Skeletal muscle tissue (tissue), 3 donors: ENCODE measurements at regions not wholly inside any gene's neighbourhood (a gene's known extent, or its start where the extent isn't known, plus 50 kb on each side); places are given as distances from the start of the nearest gene placed in this dataset.

Source experiments
- H3K27ac ChIP-seq: one replicate; pipeline ENCODE4 v1.7.0; 2013; ENCODE audit warnings: mild to moderate bottlenecking, low read depth, low read length, inconsistent platforms
- H3K27me3 ChIP-seq, 3 donors: one replicate each; pipeline ENCODE4 v1.7.0; 2013; ENCODE audit warnings: low read length in 3 of 3; ENCODE audit not compliant: control insufficient read depth in 3 of 3, insufficient read depth in 3 of 3
- H3K36me3 ChIP-seq, 3 donors: one replicate each; pipeline ENCODE4 v1.7.0; 2013; ENCODE audit warnings: low read length in 3 of 3; ENCODE audit not compliant: control insufficient read depth in 3 of 3, insufficient read depth in 3 of 3
- H3K4me1 ChIP-seq, 3 donors: one replicate each; pipeline ENCODE4 v1.7.0; 2013; ENCODE audit warnings: low read length in 3 of 3, mild to moderate bottlenecking in 3 of 3; ENCODE audit not compliant: control insufficient read depth in 3 of 3, insufficient read depth in 3 of 3
- H3K4me3 ChIP-seq, 3 donors: one replicate each; pipeline ENCODE4 v1.7.0; 2013; ENCODE audit warnings: low read length in 3 of 3
- H3K9ac ChIP-seq, 3 donors: one replicate each; pipeline ENCODE4 v1.7.0; 2013; ENCODE audit warnings: low read length in 3 of 3, mild to moderate bottlenecking in 3 of 3, moderate library complexity in 2 of 3, low read depth in 1 of 3
- H3K9me3 ChIP-seq, 3 donors: one replicate each; pipeline ENCODE4 v1.7.0; 2013; ENCODE audit warnings: low read length in 3 of 3; ENCODE audit not compliant: control insufficient read depth in 3 of 3
- donor health status: Osteomylitis.

DNA sequence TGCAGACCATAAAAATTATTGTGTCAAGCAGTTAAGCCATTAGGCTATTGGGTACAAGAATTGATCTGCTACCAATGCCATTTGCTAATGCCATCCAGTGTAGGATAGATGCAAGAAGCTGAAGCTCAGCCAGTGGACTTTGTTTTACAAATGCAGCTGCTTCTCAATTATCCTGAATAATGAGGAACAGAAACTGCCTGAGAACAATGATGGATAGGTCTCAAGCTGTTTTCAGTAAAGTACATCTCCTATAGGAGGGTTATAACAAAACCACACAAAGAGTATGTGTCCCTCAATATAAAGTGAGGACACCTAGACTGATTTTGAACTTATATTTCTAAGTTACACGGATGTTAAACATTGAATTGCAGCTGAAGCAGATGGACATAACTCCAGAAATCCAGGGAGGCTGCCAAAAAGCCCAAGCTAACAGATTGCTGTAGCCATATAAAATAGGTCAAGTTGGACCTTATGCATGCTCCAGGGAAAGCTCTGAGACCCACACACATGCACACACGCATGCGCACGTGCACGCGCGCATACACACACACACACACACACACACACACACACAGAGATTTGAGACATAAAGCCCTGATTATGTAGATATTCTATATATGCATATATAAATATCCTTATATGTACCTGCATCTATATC is 482.7 kb upstream of the CD180 start:
- H3K9ac ChIP-seq: no peak overlapping the region
- H3K27me3 ChIP-seq: no peaks in the 10 kb centered on the region
- H3K9me3 ChIP-seq: no peaks in the 10 kb centered on the region
- H3K4me1 ChIP-seq: peaks cover 4 to 12% (median 4%) of the 10 kb centered on the region in 3 donors
- H3K27ac ChIP-seq: no peak overlapping the region
- no peaks in the 10 kb centered on the region for H3K36me3 ChIP-seq
- no peak overlapping the region for H3K4me3 ChIP-seq

DNA sequence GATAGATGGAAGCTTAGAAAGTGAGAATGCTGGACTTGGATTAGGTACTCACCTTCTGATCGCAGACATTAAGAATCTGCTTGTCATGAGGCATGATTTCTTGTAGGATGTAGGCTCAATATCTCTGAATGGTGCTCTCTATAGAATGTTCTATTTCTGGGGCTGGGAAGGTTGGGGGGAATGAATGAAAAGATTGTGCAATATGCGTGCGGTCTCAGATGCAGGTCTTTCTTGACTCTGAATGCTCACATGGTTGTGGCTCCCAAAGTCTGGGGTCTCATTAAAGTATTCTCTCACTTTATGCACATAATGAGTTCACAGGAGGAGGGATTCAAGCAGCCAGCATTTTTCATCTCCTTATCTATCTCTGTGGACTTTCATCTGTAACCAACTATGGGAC is 482.0 kb upstream of the CD180 start:
- Histone ChIP-seq H3K9me3 (no peaks in the 10 kb centered on the region), H3K4me1 (peaks cover 4 to 12% (median 4%) of the 10 kb centered on the region in 3 donors), H3K9ac (no peak overlapping the region), H3K27ac (peak overlapping the region; percentile 62), H3K36me3 (no peaks in the 10 kb centered on the region), H3K27me3 (no peaks in the 10 kb centered on the region), H3K4me3 (no peak overlapping the region)

DNA sequence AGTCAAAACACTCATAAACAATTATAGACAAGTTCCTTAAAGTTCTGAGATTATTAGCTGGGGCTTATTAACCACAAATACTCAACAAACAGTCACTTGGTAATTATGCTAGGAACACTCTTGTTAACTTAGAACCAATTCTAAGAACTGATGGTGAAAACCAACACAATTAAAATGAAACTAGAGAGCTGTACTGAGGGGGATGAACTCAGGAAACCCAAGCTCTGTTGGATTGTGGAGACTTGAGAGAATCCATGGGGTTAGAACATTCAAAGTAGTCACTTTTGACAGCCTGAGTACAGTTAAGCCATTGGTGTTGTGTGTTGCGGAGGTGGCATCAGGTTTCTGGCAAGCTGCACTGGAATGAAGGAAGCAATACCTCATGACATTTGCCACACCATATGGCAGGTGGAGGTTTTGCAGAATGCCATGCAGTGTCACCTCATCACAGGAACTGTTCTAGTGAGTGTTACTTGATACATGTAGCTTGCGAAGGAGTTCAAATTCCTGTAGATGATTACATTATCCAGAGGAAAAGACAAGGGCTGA is 480.9 kb upstream of the CD180 start:
- H3K36me3 ChIP-seq: no peaks in the 10 kb centered on the region
- peak overlapping the region; percentile 62 for H3K27ac ChIP-seq

GRCh38 chr5:67676863-67677262 is 480.3 kb upstream of the CD180 start:
- Histone ChIP-seq H3K9ac (no peak overlapping the region), H3K27ac (peak overlapping the region; percentile 62), H3K36me3 (no peaks in the 10 kb centered on the region), H3K4me1 (peaks cover 4 to 12% (median 4%) of the 10 kb centered on the region in 3 donors), H3K4me3 (no peak overlapping the region), H3K9me3 (no peaks in the 10 kb centered on the region), H3K27me3 (no peaks in the 10 kb centered on the region)

More for the DNA sequence above, 480.9 kb upstream of the CD180 start:
- H3K27me3 ChIP-seq: no peaks in the 10 kb centered on the region
- H3K4me3 ChIP-seq: no peak overlapping the region
- H3K4me1 ChIP-seq: peaks cover 4 to 12% (median 4%) of the 10 kb centered on the region in 3 donors
- H3K9ac ChIP-seq: no peak overlapping the region
- no peaks in the 10 kb centered on the region for H3K9me3 ChIP-seq

- Histone ChIP-seq H3K9ac (no peak overlapping the region), H3K4me3 (no peak overlapping the region), H3K27me3 (no peaks in the 10 kb centered on the region), H3K9me3 (no peaks in the 10 kb centered on the region), H3K36me3 (no peaks in the 10 kb centered on the region), H3K4me1 (peaks cover 4 to 10% (median 4%) of the 10 kb centered on the region in 3 donors), H3K27ac (no peak overlapping the region)
These were observed 477.6 kb upstream of the CD180 start for GRCh38 chr5:67674159-67674655.

GRCh38 chr5:67673618-67674017 is 477.0 kb upstream of the CD180 start:
- H3K4me1 ChIP-seq: peaks cover 2 to 7% (median 4%) of the 10 kb centered on the region in 3 donors
- no peaks in the 10 kb centered on the region for H3K36me3 ChIP-seq
- H3K27me3 ChIP-seq: no peaks in the 10 kb centered on the region
- H3K9me3 ChIP-seq: no peaks in the 10 kb centered on the region
- H3K4me3 ChIP-seq: no peak overlapping the region
- H3K27ac ChIP-seq: no peak overlapping the region
- H3K9ac ChIP-seq: no peak overlapping the region

- no peak overlapping the region for H3K4me3 ChIP-seq
- H3K27me3 ChIP-seq: no peaks in the 10 kb centered on the region
- H3K27ac ChIP-seq: no peak overlapping the region
- H3K4me1 ChIP-seq: peaks cover 2 to 7% (median 4%) of the 10 kb centered on the region in 3 donors
- H3K36me3 ChIP-seq: no peaks in the 10 kb centered on the region
- H3K9me3 ChIP-seq: no peaks in the 10 kb centered on the region
- no peak overlapping the region for H3K9ac ChIP-seq
These were observed 476.6 kb upstream of the CD180 start for GRCh38 chr5:67673180-67673579.

GRCh38 chr5:67672636-67673035 is 476.0 kb upstream of the CD180 start:
- H3K4me3 ChIP-seq: no peak overlapping the region
- H3K27ac ChIP-seq: no peak overlapping the region
- H3K9me3 ChIP-seq: no peaks in the 10 kb centered on the region
- no peaks in the 10 kb centered on the region for H3K27me3 ChIP-seq
- H3K36me3 ChIP-seq: no peaks in the 10 kb centered on the region
- peaks cover 2 to 5% (median 2%) of the 10 kb centered on the region in 3 donors for H3K4me1 ChIP-seq
- no peak overlapping the region for H3K9ac ChIP-seq

DNA sequence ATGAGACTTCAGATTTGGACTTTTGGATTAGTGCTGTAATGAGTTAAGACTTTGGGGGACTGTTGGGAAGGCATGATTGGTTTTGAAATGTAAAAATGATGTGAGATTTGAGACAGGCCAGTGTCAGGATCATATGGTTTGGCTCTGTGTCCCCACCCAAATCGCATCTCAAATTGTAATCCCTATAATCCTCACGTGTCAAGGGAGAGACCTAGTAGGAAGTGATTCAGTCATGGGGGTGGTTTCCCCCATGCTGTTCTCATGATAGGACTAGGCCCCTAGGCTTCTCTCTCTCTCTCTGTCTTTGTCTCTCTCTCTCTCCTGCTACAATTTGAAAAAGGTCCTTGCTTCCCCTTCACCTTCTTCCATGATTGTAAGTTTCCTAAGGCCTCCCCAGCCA is 473.3 kb upstream of the CD180 start:
- no peak overlapping the region for H3K9ac ChIP-seq
- no peaks in the 10 kb centered on the region for H3K4me1 ChIP-seq
- no peaks in the 10 kb centered on the region for H3K9me3 ChIP-seq
- no peak overlapping the region for H3K4me3 ChIP-seq
- H3K27ac ChIP-seq: no peak overlapping the region
- no peaks in the 10 kb centered on the region for H3K27me3 ChIP-seq
- no peaks in the 10 kb centered on the region for H3K36me3 ChIP-seq

DNA sequence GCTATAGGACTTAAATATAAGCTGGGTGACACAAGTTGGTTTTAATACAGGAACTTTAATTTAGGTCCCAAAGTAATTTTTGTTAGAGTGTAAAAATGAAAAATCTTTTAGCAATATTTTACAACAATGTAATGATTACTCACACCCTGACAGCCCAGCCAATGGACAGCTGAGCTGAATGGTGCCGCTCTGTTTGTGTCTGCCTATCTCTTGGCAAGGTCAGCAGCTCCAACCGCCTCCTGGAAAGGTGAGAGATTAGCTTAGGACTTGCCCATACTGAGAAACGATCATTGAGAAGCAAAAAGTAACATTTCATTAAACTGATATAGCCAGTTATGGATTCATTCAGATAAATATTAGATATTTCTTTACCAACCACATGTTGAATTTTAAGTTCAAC is 463.6 kb upstream of the CD180 start:
- Histone ChIP-seq H3K27me3 (no peaks in the 10 kb centered on the region), H3K36me3 (no peaks in the 10 kb centered on the region), H3K4me3 (no peak overlapping the region), H3K4me1 (no peaks in the 10 kb centered on the region), H3K9ac (no peak overlapping the region), H3K9me3 (no peaks in the 10 kb centered on the region), H3K27ac (no peak overlapping the region)
